ENCODE measurements at regions not wholly inside any gene's neighbourhood (a gene's known extent, or its start where the extent isn't known, plus 50 kb on each side); places are given as distances from the start of the nearest gene placed in this dataset.

- TF ChIP-seq SP1 (IDR thresholded peaks at IDR 0.05): no peak
- TF ChIP-seq ATF3 (IDR thresholded peaks at IDR 0.05): no peak
- TF ChIP-seq CTCF (IDR thresholded peaks at IDR 0.05; ENCODE audit: low read depth, low read length, missing input control): no peak
- no peak for TF ChIP-seq MAX (IDR thresholded peaks at IDR 0.05)
- TF ChIP-seq GABPA (IDR thresholded peaks at IDR 0.05 in 1 of 2, conservative IDR thresholded peaks at IDR 0.05 in 1 of 2): no peak
- no peak for TF ChIP-seq TAF1 (conservative IDR thresholded peaks at IDR 0.05)
Measured at GRCh38 chr18:67279988-67280387, 236.5 kb downstream of the DSEL start.

All from liver (tissue), 3 donors.